Neural cell (in vitro differentiated cells): ENCODE measurements at regions not wholly inside any gene's neighbourhood (a gene's known extent, or its start where the extent isn't known, plus 50 kb on each side); places are given as distances from the start of the nearest gene placed in this dataset.

Experiments
- H2AFZ ChIP-seq: fragments of 200-600, 300-800 bp; sonication (generic), shearing (Covaris generic); 2 replicates; pipeline ENCODE4 v1.6.0; 2014; ENCODE audit warnings: low read depth, mild to moderate bottlenecking, antibody characterized with exemption, low read length, moderate library complexity
- H3F3A ChIP-seq: fragments of 200-600 bp; shearing (Covaris generic); 2 replicates; pipeline ENCODE4 v1.6.1; 2016; ENCODE audit warnings: mild to moderate bottlenecking, moderate library complexity, mixed read lengths, antibody characterized with exemption, low read length; ENCODE audit not compliant: insufficient read depth, poor library complexity, severe bottlenecking
- H3K27ac ChIP-seq: fragments of 200-600, 300-800 bp; sonication (generic), shearing (Covaris generic); 2 replicates; pipeline ENCODE4 v1.5.1; 2014; ENCODE audit warnings: mild to moderate bottlenecking, low read length, moderate library complexity
- H3K27me3 ChIP-seq: fragments of 300-800, 200-600 bp; sonication (generic), shearing (Covaris generic); 2 replicates; pipeline ENCODE4 v1.6.0; 2014; ENCODE audit warnings: mild to moderate bottlenecking, low read depth, low read length, moderate library complexity; ENCODE audit not compliant: insufficient read depth
- H3K36me3 ChIP-seq: fragments of 300-800, 200-600 bp; sonication (generic), shearing (Covaris generic); 2 replicates; pipeline ENCODE4 v1.5.1; 2014; ENCODE audit warnings: mild to moderate bottlenecking, antibody characterized with exemption, low read length, moderate library complexity; ENCODE audit not compliant: insufficient read depth
- H3K4me2 ChIP-seq: fragments of 300-800, 200-600 bp; sonication (generic), shearing (Covaris generic); 2 replicates; pipeline ENCODE4 v1.6.0; 2014; ENCODE audit warnings: mild to moderate bottlenecking, low read length
- H3K4me3 ChIP-seq: fragments of 300-800, 200-600 bp; sonication (generic), shearing (Covaris generic); 2 replicates; pipeline ENCODE4 v1.5.1; 2014; ENCODE audit warnings: mild to moderate bottlenecking, low read length, moderate library complexity
- H3K79me2 ChIP-seq: fragments of 200-600 bp; shearing (Covaris generic); replicated peaks from 2 replicates; pipeline ENCODE4 v1.6.0; 2014; ENCODE audit warnings: mild to moderate bottlenecking, low read length, moderate library complexity; ENCODE audit not compliant: insufficient read depth
- H3K9ac ChIP-seq: fragments of 300-800, 200-600 bp; sonication (generic), shearing (Covaris generic); 2 replicates; pipeline ENCODE4 v1.6.1; 2016; ENCODE audit warnings: mild to moderate bottlenecking, low read length, mixed read lengths
- H3K9me2 ChIP-seq: fragments of 200-600 bp; shearing (Covaris generic); 2 replicates; pipeline ENCODE4 v1.6.1; 2016; ENCODE audit warnings: mild to moderate bottlenecking, low read length, mixed read lengths; ENCODE audit not compliant: insufficient read depth
- H3K9me3 ChIP-seq: fragments of 200-600, 300-800 bp; sonication (generic), shearing (Covaris generic); 2 replicates; pipeline ENCODE4 v1.6.1; 2016; ENCODE audit warnings: mild to moderate bottlenecking, mixed run types, low read length, moderate library complexity, mixed read lengths
- H4K20me1 ChIP-seq: fragments of 200-600 bp; shearing (Covaris generic); 2 replicates; pipeline ENCODE4 v1.6.1; 2016; ENCODE audit warnings: mild to moderate bottlenecking, mixed run types; ENCODE audit not compliant: insufficient read depth
- CTCF ChIP-seq: fragments of 450-650 bp; IDR thresholded peaks from 2 replicates; pipeline ENCODE4 v1.5.1; 2014; ENCODE audit warnings: antibody characterized with exemption, mild to moderate bottlenecking, moderate library complexity; ENCODE audit not compliant: poor library complexity, severe bottlenecking
- EP300 ChIP-seq: fragments of 450-650 bp; conservative IDR thresholded peaks from 2 replicates; pipeline ENCODE4 v1.6.1; 2014; ENCODE audit warnings: antibody characterized with exemption, mild to moderate bottlenecking, moderate library complexity; ENCODE audit not compliant: poor library complexity, severe bottlenecking
- EZH2 ChIP-seq: fragments of 200-600, 300-800 bp; shearing (Covaris generic), sonication (generic); IDR thresholded peaks from 2 replicates; pipeline ENCODE4 v1.6.1; 2014; ENCODE audit warnings: antibody characterized with exemption, low read length, borderline replicate concordance, mild to moderate bottlenecking; ENCODE audit not compliant: insufficient read depth, poor library complexity, severe bottlenecking
- MXI1 ChIP-seq: fragments of 450-650 bp; conservative IDR thresholded peaks from 2 replicates; pipeline ENCODE4 v1.6.1; 2014; ENCODE audit warnings: antibody characterized with exemption, mild to moderate bottlenecking; ENCODE audit not compliant: poor library complexity, severe bottlenecking
- POLR2AphosphoS5 ChIP-seq: IDR thresholded peaks from 2 replicates; pipeline ENCODE4 v1.6.1; 2012
- RAD21 ChIP-seq: fragments of 450-650 bp; conservative IDR thresholded peaks from 2 replicates; pipeline ENCODE4 v1.6.1; 2014; ENCODE audit warnings: antibody characterized with exemption, mild to moderate bottlenecking, moderate library complexity
- REST ChIP-seq: IDR thresholded peaks from 2 replicates; pipeline ENCODE4 v1.6.1; 2012; ENCODE audit warnings: borderline replicate concordance
- SMC3 ChIP-seq: fragments of 450-650 bp; conservative IDR thresholded peaks from 2 replicates; pipeline ENCODE4 v1.6.1; 2014; ENCODE audit warnings: antibody characterized with exemption, mild to moderate bottlenecking, moderate library complexity; ENCODE audit not compliant: poor library complexity
- TAF1 ChIP-seq: IDR thresholded peaks from 2 replicates; pipeline ENCODE4 v1.6.1; 2012; ENCODE audit warnings: low read depth

- Histone ChIP-seq H3K36me3 (no peaks in the 10 kb centered on the region), H3K4me2 (no peak overlapping the region), H2AFZ (no peak overlapping the region), H4K20me1 (no peaks in the 10 kb centered on the region), H3K27me3 (no peaks in the 10 kb centered on the region), H3F3A (no peaks in the 10 kb centered on the region), H3K79me2 (no peaks in the 10 kb centered on the region), H3K9ac (no peak overlapping the region), H3K9me3 (no peaks in the 10 kb centered on the region), H3K9me2 (no peaks in the 10 kb centered on the region), H3K27ac (no peak overlapping the region), H3K4me3 (no peak overlapping the region)
- TF ChIP-seq CTCF = no peak
These were observed 119.0 kb upstream of the EEPD1 start for GRCh38 chr7:36034020-36034419.

GRCh38 chr7:36035186-36035585 is 117.9 kb upstream of the EEPD1 start:
- no peaks in the 10 kb centered on the region for H3K36me3 ChIP-seq
- TF ChIP-seq CTCF (no peak), EZH2 (no peak), REST (no peak), POLR2AphosphoS5 (no peak), EP300 (no peak), SMC3 (no peak), TAF1 (no peak), MXI1 (no peak), RAD21 (no peak)

More at GRCh38 chr7:36035186-36035585, 117.9 kb upstream of the EEPD1 start:
- Histone ChIP-seq H3F3A (no peaks in the 10 kb centered on the region), H3K27ac (no peak overlapping the region), H3K79me2 (no peaks in the 10 kb centered on the region), H3K27me3 (no peaks in the 10 kb centered on the region), H3K9ac (no peak overlapping the region), H3K4me3 (no peak overlapping the region), H3K9me3 (no peaks in the 10 kb centered on the region), H3K9me2 (no peaks in the 10 kb centered on the region), H4K20me1 (no peaks in the 10 kb centered on the region), H3K4me2 (no peak overlapping the region), H2AFZ (no peak overlapping the region)
